WTC11 (cell line): ENCODE measurements at regions not wholly inside any gene's neighbourhood (a gene's known extent, or its start where the extent isn't known, plus 50 kb on each side); places are given as distances from the start of the nearest gene placed in this dataset.

Source experiments
- ATAC-seq: fragments of 200-7000 bp; cut with Tn5 transposase; 2 replicates; pipeline ENCODE4 v1.10.0; 2021; ENCODE audit warnings: mild to moderate bottlenecking, moderate library complexity
- CTCF ChIA-PET: fragments of 300-600 bp; sonication (Branson Sonifier 250); formaldehyde crosslinking; loops from one replicate; lab custom pipeline; 2021; ENCODE audit warnings: antibody characterized with exemption; lab: Charles Lee
- POLR2A ChIA-PET: fragments of 350-600 bp; sonication (Branson Sonifier 250); formaldehyde crosslinking; loops from one replicate; lab custom pipeline; 2021; ENCODE audit warnings: antibody characterized with exemption; lab: Charles Lee
- DNase-seq: peaks from one replicate; pipeline ENCODE4 v3.0.0; 2021; ENCODE audit warnings: low spot score
- H3K27ac Mint-ChIP-seq: 2 replicates; pipeline ENCODE4 v1.8.0; 2021; ENCODE audit warnings: mixed read lengths
- H3K27me3 Mint-ChIP-seq: 2 replicates; pipeline ENCODE4 v1.8.0; 2021; ENCODE audit warnings: low read depth, mild to moderate bottlenecking, moderate library complexity, mixed read lengths
- H3K36me3 Mint-ChIP-seq: 2 replicates; pipeline ENCODE4 v1.8.0; 2021; ENCODE audit warnings: mixed read lengths
- H3K4me1 Mint-ChIP-seq: 2 replicates; pipeline ENCODE4 v1.8.0; 2022; ENCODE audit warnings: mixed read lengths
- H3K4me3 Mint-ChIP-seq: 2 replicates; pipeline ENCODE4 v1.8.0; 2021; ENCODE audit warnings: mild to moderate bottlenecking, moderate library complexity, mixed read lengths
- H3K9me3 Mint-ChIP-seq: 2 replicates; pipeline ENCODE4 v1.8.0; 2021; ENCODE audit warnings: mixed read lengths
- AFF4 ChIP-seq: sonication (generic); formaldehyde crosslinking; IDR thresholded peaks from 2 replicates; pipeline ENCODE4 v1.8.1; 2023; ENCODE audit warnings: mild to moderate bottlenecking, missing genetic modification reagents, borderline replicate concordance
- AR ChIP-seq: fragments of 250-450 bp; sonication (Bioruptor Pico); IDR thresholded peaks from 2 replicates; pipeline ENCODE4 v1.9.0; 2021; ENCODE audit warnings: mild to moderate bottlenecking
- ATF1 ChIP-seq: sonication (generic); formaldehyde crosslinking; IDR thresholded peaks from 2 replicates; pipeline ENCODE4 v1.8.1; 2023; ENCODE audit warnings: mild to moderate bottlenecking, moderate library complexity, missing genetic modification reagents
- CBFB ChIP-seq: sonication (generic); formaldehyde crosslinking; IDR thresholded peaks from 2 replicates; pipeline ENCODE4 v1.8.1; 2022; ENCODE audit warnings: mild to moderate bottlenecking, low read depth, missing genetic modification reagents
- CREM ChIP-seq: sonication (generic); formaldehyde crosslinking; IDR thresholded peaks from 2 replicates; pipeline ENCODE4 v1.8.1; 2022; ENCODE audit warnings: mild to moderate bottlenecking, missing genetic modification reagents, moderate library complexity
- ELF4 ChIP-seq: sonication (generic); formaldehyde crosslinking; IDR thresholded peaks from 2 replicates; pipeline ENCODE4 v1.8.1; 2022; ENCODE audit warnings: low read depth, mild to moderate bottlenecking, moderate library complexity, missing genetic modification reagents
- JAZF1 ChIP-seq: fragments of 250-450 bp; sonication (Bioruptor Pico); IDR thresholded peaks from 2 replicates; pipeline ENCODE4 v1.9.0; 2021; ENCODE audit warnings: moderate library complexity, mild to moderate bottlenecking, inconsistent platforms
- MYBL2 ChIP-seq: sonication (generic); formaldehyde crosslinking; IDR thresholded peaks from 2 replicates; pipeline ENCODE4 v1.8.1; 2023; ENCODE audit warnings: mild to moderate bottlenecking, moderate library complexity, missing genetic modification reagents
- NR1H2 ChIP-seq: sonication (generic); formaldehyde crosslinking; IDR thresholded peaks from 2 replicates; pipeline ENCODE4 v1.9.0; 2021; ENCODE audit warnings: mild to moderate bottlenecking, moderate library complexity, missing genetic modification reagents
- SMAD4 ChIP-seq: sonication (generic); formaldehyde crosslinking; IDR thresholded peaks from 2 replicates; pipeline ENCODE4 v1.8.0; 2022; ENCODE audit warnings: mild to moderate bottlenecking, missing genetic modification reagents
- STAT6 ChIP-seq: sonication (generic); formaldehyde crosslinking; conservative IDR thresholded peaks from 2 replicates; pipeline ENCODE4 v1.8.1; 2023; ENCODE audit warnings: mild to moderate bottlenecking, low read depth, missing genetic modification reagents, moderate library complexity
- TCF7 ChIP-seq: sonication (generic); formaldehyde crosslinking; IDR thresholded peaks from 2 replicates; pipeline ENCODE4 v1.8.0; 2022; ENCODE audit warnings: mild to moderate bottlenecking, low read depth, missing genetic modification reagents, moderate library complexity
- ZNF232 ChIP-seq: sonication (generic); formaldehyde crosslinking; IDR thresholded peaks from 2 replicates; pipeline ENCODE4 v1.8.0; 2022; ENCODE audit warnings: mild to moderate bottlenecking, missing genetic modification reagents
- ZNF396 ChIP-seq: fragments of 250-450 bp; sonication (Bioruptor Pico); IDR thresholded peaks from 2 replicates; pipeline ENCODE4 v1.8.0; 2021; ENCODE audit warnings: mild to moderate bottlenecking, moderate library complexity, borderline replicate concordance
- ZNF416 ChIP-seq: fragments of 250-450 bp; sonication (Bioruptor Pico); IDR thresholded peaks from 2 replicates; pipeline ENCODE4 v1.9.0; 2021; ENCODE audit warnings: mild to moderate bottlenecking, inconsistent platforms
- TF ChIP-seq, protein P1 (sequence below): sonication (generic); formaldehyde crosslinking; IDR thresholded peaks from 2 replicates; pipeline ENCODE4 v1.8.0; 2022; ENCODE audit warnings: mild to moderate bottlenecking, missing genetic modification reagents
- TF ChIP-seq, protein P2 (sequence below): sonication (generic); formaldehyde crosslinking; IDR thresholded peaks from 2 replicates; pipeline ENCODE4 v1.8.0; 2023; ENCODE audit warnings: missing genetic modification reagents

GRCh38 chr5:89546657-89547056, 663.7 kb upstream of the MEF2C start (continued):
- TF ChIP-seq SMAD4 (CRISPR knock-in tag), result no peak

DNA sequence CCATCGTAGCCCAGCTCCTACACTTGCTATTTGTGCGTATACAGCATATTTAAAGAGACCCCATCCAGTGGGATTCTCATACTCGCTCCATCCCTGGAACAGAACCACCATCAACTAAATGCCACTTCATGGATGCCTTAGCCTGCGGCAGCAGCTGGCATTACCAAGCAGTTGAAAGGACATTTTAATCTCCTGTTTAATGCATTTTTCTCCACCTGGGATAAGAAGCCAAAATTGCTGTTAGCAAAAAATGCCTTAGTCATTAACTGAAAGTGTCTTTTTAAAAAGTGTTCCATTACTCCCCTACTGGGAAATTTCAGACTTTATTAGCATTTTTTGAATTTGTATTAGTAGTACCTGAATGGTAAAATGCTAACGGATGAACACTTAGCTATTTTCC, 662.6 kb upstream of the MEF2C start:
- TF ChIP-seq ZNF396 (no peak), ZNF232 (CRISPR knock-in tag) (no peak), AFF4 (CRISPR knock-in tag) (no peak), ELF4 (CRISPR knock-in tag) (no peak), ATF1 (no peak), ZNF416 (CRISPR knock-in tag) (no peak), AR (CRISPR knock-in tag) (no peak), STAT6 (no peak), NR1H2 (CRISPR knock-in tag) (no peak)
- no peak overlapping the region for H3K27ac Mint-ChIP-seq
- no peaks in the 10 kb centered on the region for H3K27me3 Mint-ChIP-seq
- no peak for DNase-seq
- no peaks in the 10 kb centered on the region for H3K36me3 Mint-ChIP-seq
- ChIA-PET POLR2A (no interaction called here), CTCF (no interaction called here)
- H3K4me3 Mint-ChIP-seq, result no peak overlapping the region
- peaks cover 30% of the 10 kb centered on the region for H3K4me1 Mint-ChIP-seq
- no peak for ATAC-seq
- H3K9me3 Mint-ChIP-seq, result no peaks in the 10 kb centered on the region

GRCh38 chr5:89545076-89545475, 662.1 kb upstream of the MEF2C start:
- no peaks in the 10 kb centered on the region for H3K9me3 Mint-ChIP-seq
- no peak overlapping the region for H3K27ac Mint-ChIP-seq
- no peak for ATAC-seq
- H3K4me3 Mint-ChIP-seq, result no peak overlapping the region
- no peak for TF ChIP-seq JAZF1 (CRISPR knock-in tag)
- no peak for TF ChIP-seq CREM (CRISPR knock-in tag)
- TF ChIP-seq, protein P1, sequence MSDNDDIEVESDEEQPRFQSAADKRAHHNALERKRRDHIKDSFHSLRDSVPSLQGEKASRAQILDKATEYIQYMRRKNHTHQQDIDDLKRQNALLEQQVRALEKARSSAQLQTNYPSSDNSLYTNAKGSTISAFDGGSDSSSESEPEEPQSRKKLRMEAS (CRISPR knock-in tag), result no peak
- TF ChIP-seq CBFB, result no peak
- no peak for TF ChIP-seq STAT6
- no peak for TF ChIP-seq MYBL2 (CRISPR knock-in tag)
- no peak for TF ChIP-seq TCF7 (CRISPR knock-in tag)
- TF ChIP-seq, protein P2, sequence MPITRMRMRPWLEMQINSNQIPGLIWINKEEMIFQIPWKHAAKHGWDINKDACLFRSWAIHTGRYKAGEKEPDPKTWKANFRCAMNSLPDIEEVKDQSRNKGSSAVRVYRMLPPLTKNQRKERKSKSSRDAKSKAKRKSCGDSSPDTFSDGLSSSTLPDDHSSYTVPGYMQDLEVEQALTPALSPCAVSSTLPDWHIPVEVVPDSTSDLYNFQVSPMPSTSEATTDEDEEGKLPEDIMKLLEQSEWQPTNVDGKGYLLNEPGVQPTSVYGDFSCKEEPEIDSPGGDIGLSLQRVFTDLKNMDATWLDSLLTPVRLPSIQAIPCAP (CRISPR knock-in tag), result no peak
- TF ChIP-seq, all 79 proteins: peak for 0
- ChIA-PET CTCF (no interaction called here), POLR2A (no interaction called here)
- DNase-seq, result no peak
- peaks cover 30% of the 10 kb centered on the region for H3K4me1 Mint-ChIP-seq
- H3K27me3 Mint-ChIP-seq, result no peaks in the 10 kb centered on the region
- no peaks in the 10 kb centered on the region for H3K36me3 Mint-ChIP-seq
